ENCODE measurements at regions not wholly inside any gene's neighbourhood (a gene's known extent, or its start where the extent isn't known, plus 50 kb on each side); places are given as distances from the start of the nearest gene placed in this dataset.

DNA sequence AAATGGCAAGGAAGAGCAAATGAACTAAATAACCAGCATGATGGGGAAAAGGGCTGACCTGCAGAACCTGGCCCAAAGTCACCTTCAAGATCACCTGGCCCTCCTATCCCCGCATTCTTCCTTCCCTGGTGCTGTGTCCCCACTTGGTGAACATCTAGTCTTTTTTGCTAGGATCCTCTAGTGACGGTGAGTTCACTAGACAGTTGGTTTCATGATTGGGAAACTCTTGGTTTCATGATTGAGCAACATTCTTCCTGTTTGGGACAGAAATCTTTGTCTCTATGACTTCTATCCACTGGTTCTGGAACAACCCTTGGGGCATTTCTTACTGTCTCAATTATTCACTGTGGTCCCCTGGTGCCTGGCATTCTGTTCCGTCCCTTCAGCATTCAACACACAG lies 50.2 kb upstream of the DAB2IP start:
- Histone ChIP-seq H3K27me3 (replicated peaks in 1 of 4; ENCODE audit: control insufficient read depth in 3 of 4, extremely low read depth in 1 of 4, insufficient read depth in 3 of 4, low read length in 3 of 4) (peaks cover 0 to 21% (median 14%) of the 10 kb centered on the region in 4 experiments; a peak in 6 of 7 replicates), H3K4me1 (replicated peaks in 1 of 4; ENCODE audit: control insufficient read depth in 3 of 4, insufficient read depth in 4 of 4, low read length in 3 of 4) (peaks cover 3 to 25% (median 9%) of the 10 kb centered on the region in 4 experiments), H3K18ac (ENCODE audit: extremely low read depth, low read length) (no peak overlapping the region), H2BK15ac (ENCODE audit: low read length) (no peak overlapping the region; the same call in 1 of the 2 replicates), H3K9ac (replicated peaks in 1 of 4; ENCODE audit: extremely low read depth in 1 of 4, low read depth in 3 of 4, low read length in 3 of 4) (no peak overlapping the region), H2AFZ (ENCODE audit: low read length) (no peak overlapping the region), H3K4me2 (ENCODE audit: insufficient read depth in 1 of 2, low read depth in 2 of 2, low read length in 2 of 2) (no peak overlapping the region; a peak in 1 of 4 replicates), H3K4me3 (ENCODE audit: extremely low read depth in 1 of 4, insufficient read depth in 2 of 4, low read depth in 3 of 4, low read length in 4 of 4) (no peak overlapping the region), H2AK5ac (ENCODE audit: low read depth, low read length) (no peak overlapping the region), H3K14ac (ENCODE audit: insufficient read length) (no peak overlapping the region), H3K79me2 (ENCODE audit: control insufficient read depth in 1 of 2, insufficient read depth in 2 of 2, low read length in 2 of 2) (peaks cover 0 to 5% of the 10 kb centered on the region in 2 experiments; a peak in 1 of 4 replicates), H3K9me3 (ENCODE audit: insufficient read depth in 2 of 2, low read depth in 1 of 2, low read length in 1 of 2) (peaks cover 3 to 7% of the 10 kb centered on the region in 2 experiments; a peak in 2 of 4 replicates), H4K8ac (ENCODE audit: extremely low read depth, insufficient read depth, low read length) (no peak overlapping the region), H3K56ac (replicated peaks; ENCODE audit: insufficient read length, low read depth, low read length) (no peak overlapping the region), H4K91ac (replicated peaks; ENCODE audit: insufficient read length, low read length) (no peak overlapping the region), H3K23ac (ENCODE audit: insufficient read length) (no peak overlapping the region), H2BK12ac (ENCODE audit: low read depth, low read length) (no peak overlapping the region), H3K36me3 (ENCODE audit: control insufficient read depth in 2 of 4, insufficient read depth in 4 of 4, low read length in 3 of 4) (no peaks in the 10 kb centered on the region), H2BK120ac (replicated peaks; ENCODE audit: low read depth, low read length) (no peak overlapping the region), H3K27ac (ENCODE audit: low read depth, low read length) (no peak overlapping the region), H4K5ac (ENCODE audit: insufficient read length, low read depth, low read length) (no peak overlapping the region), H3K23me2 (ENCODE audit: low read depth, low read length) (peaks cover 15% of the 10 kb centered on the region), H3K4ac (replicated peaks; ENCODE audit: insufficient read length, low read depth, low read length) (no peak overlapping the region), H4K20me1 (replicated peaks in 1 of 2; ENCODE audit: control insufficient read depth in 1 of 2, insufficient read depth in 2 of 2, low read length in 2 of 2) (peaks cover 2 to 21% of the 10 kb centered on the region in 2 experiments), H3K79me1 (ENCODE audit: low read depth, low read length) (peaks cover 5% of the 10 kb centered on the region), H2BK5ac (ENCODE audit: low read depth, low read length) (no peak overlapping the region), H2BK20ac (ENCODE audit: low read length) (no peak overlapping the region)
- TF ChIP-seq, protein P1, sequence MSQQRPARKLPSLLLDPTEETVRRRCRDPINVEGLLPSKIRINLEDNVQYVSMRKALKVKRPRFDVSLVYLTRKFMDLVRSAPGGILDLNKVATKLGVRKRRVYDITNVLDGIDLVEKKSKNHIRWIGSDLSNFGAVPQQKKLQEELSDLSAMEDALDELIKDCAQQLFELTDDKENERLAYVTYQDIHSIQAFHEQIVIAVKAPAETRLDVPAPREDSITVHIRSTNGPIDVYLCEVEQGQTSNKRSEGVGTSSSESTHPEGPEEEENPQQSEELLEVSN (IDR thresholded peaks at IDR 0.05): no peak
- TF ChIP-seq SIX5 (IDR thresholded peaks at IDR 0.05; ENCODE audit: low read depth, low read length): no peak
- TF ChIP-seq TAF7 (optimal IDR thresholded peaks at IDR 0.05; ENCODE audit: borderline replicate concordance, low read depth, low read length): no peak
- TF ChIP-seq SP4 (IDR thresholded peaks at IDR 0.05; ENCODE audit: low read length): no peak
- TF ChIP-seq NANOG (IDR thresholded peaks at IDR 0.05; ENCODE audit: insufficient read depth, low read depth, low read length, poor library complexity, severe bottlenecking): no peak
- TF ChIP-seq HDAC2 (IDR thresholded peaks at IDR 0.05; ENCODE audit: borderline replicate concordance in 1 of 2, low read depth in 2 of 2, low read length in 2 of 2): no peak
- ChIA-PET CTCF (ENCODE audit: partially characterized antibody) (interaction anchor here (1.6 to 5.3 kb wide), 4 partner anchors 10 to 88 kb away, joined by 4 to 49 read pairs (median 16); no protein-coding TSS in a partner anchor), POLR2A (ENCODE audit: partially characterized antibody) (interaction anchor here (4.1 kb wide), 1 partner anchor 10 kb away, joined by 26 read pairs; no protein-coding TSS in a partner anchor)
- WGBS, 2 experiments (ENCODE audit: extremely low coverage in 1 of 2, insufficient coverage in 1 of 2, insufficient read length in 1 of 2, insufficient replicate concordance in 2 of 2, low coverage in 1 of 2, low lambda C conversion rate in 2 of 2, missing lambda C conversion rate in 1 of 2): 92% methylated on average over 3 of the region's 3 CpGs; no CpG with 5 or more reads in 1 of the 2 experiments
- DNase-seq (ENCODE audit: low read depth in 1 of 2, low spot score in 2 of 2) (no peak), FAIRE-seq (no peak)
